PC-3 (cell line): ENCODE measurements at regions not wholly inside any gene's neighbourhood (a gene's known extent, or its start where the extent isn't known, plus 50 kb on each side); places are given as distances from the start of the nearest gene placed in this dataset.

Source experiments
- ATAC-seq: fragments of 200-7000 bp; cut with Tn5 transposase; 2 replicates; pipeline ENCODE4 v1.9.1; 2020; ENCODE audit warnings: mild to moderate bottlenecking, moderate library complexity
- BruUV-seq: library from RNA; stranded (reverse); fragments of 400-500 nt; replicated peaks from 2 replicates; lab custom pipeline; 2021; lab: Mats Ljungman, UMichigan
- CTCF ChIA-PET: fragments of 300-600 bp; sonication (Branson Sonifier 250); formaldehyde crosslinking; loops from one replicate; lab custom pipeline; 2022; ENCODE audit warnings: antibody characterized with exemption; lab: Charles Lee
- POLR2A ChIA-PET: fragments of 300-600 bp; sonication (Branson Sonifier 250); formaldehyde crosslinking; loops from one replicate; lab custom pipeline; 2022; ENCODE audit warnings: antibody characterized with exemption; ENCODE audit not compliant: unreplicated experiment; lab: Charles Lee
- DNase-seq: peaks from one replicate; pipeline ENCODE4 v3.0.0-alpha.2; 2015
- H2AFZ ChIP-seq: fragments of 300-600 bp; sonication (generic); 2 replicates; pipeline ENCODE4 v1.6.0; 2016; ENCODE audit warnings: antibody characterized with exemption, low read length
- H3F3A ChIP-seq: fragments of 300-600 bp; sonication (generic); one replicate; pipeline ENCODE4 v1.6.0; 2017; ENCODE audit warnings: antibody characterized with exemption, low read length, control low read depth, mild to moderate bottlenecking; ENCODE audit not compliant: unreplicated experiment
- H3K27ac ChIP-seq: fragments of 300-600 bp; sonication (generic); 2 replicates; pipeline ENCODE4 v1.5.1; 2016; ENCODE audit warnings: mild to moderate bottlenecking, low read length
- H3K27me3 ChIP-seq: fragments of 300-600 bp; sonication (generic); 2 replicates; pipeline ENCODE4 v1.6.1; 2016; ENCODE audit warnings: low read length, mixed read lengths
- H3K36me3 ChIP-seq: fragments of 300-600 bp; sonication (generic); 2 replicates; pipeline ENCODE4 v1.6.1; 2016; ENCODE audit warnings: low read depth, mixed run types, low read length, mixed read lengths
- H3K4me1 ChIP-seq: fragments of 300-600 bp; sonication (generic); 2 replicates; pipeline ENCODE4 v1.5.1; 2016; ENCODE audit warnings: low read length; ENCODE audit not compliant: insufficient read depth
- H3K4me2 ChIP-seq: fragments of 300-600 bp; sonication (generic); 2 replicates; pipeline ENCODE4 v1.6.0; 2016; ENCODE audit warnings: low read length
- H3K4me3 ChIP-seq: fragments of 300-600 bp; sonication (generic); 2 replicates; pipeline ENCODE4 v1.5.1; 2016; ENCODE audit warnings: mild to moderate bottlenecking, low read length, mixed read lengths
- H3K79me2 ChIP-seq: fragments of 300-600 bp; sonication (generic); 2 replicates; pipeline ENCODE4 v1.6.1; 2017; ENCODE audit warnings: low read length, mixed read lengths
- H3K9ac ChIP-seq: fragments of 300-600 bp; sonication (generic); 2 replicates; pipeline ENCODE4 v1.6.0; 2016; ENCODE audit warnings: mild to moderate bottlenecking, low read length
- H3K9me2 ChIP-seq: fragments of 300-600 bp; sonication (generic); replicated peaks from 2 replicates; pipeline ENCODE4 v1.6.1; 2016; ENCODE audit warnings: mixed run types, low read length, mixed read lengths
- H3K9me3 ChIP-seq: fragments of 300-600 bp; sonication (generic); 2 replicates; pipeline ENCODE4 v1.6.1; 2016; ENCODE audit warnings: low read length, mixed read lengths
- H4K20me1 ChIP-seq: fragments of 300-600 bp; sonication (generic); 2 replicates; pipeline ENCODE4 v1.6.1; 2016; ENCODE audit warnings: low read length, mixed read lengths
- CTCF ChIP-seq: fragments of 300-600 bp; sonication (generic); conservative IDR thresholded peaks from 2 replicates; pipeline ENCODE4 v1.5.1; 2017; ENCODE audit warnings: antibody characterized with exemption, low read depth, mild to moderate bottlenecking, low read length
- EZH2 ChIP-seq: fragments of 300-600 bp; sonication (generic); IDR thresholded peaks from one replicate; pipeline ENCODE4 v1.6.1; 2017; ENCODE audit warnings: antibody characterized with exemption, mild to moderate bottlenecking, low read length; ENCODE audit not compliant: unreplicated experiment
- EZH2phosphoT487 ChIP-seq: fragments of 300-600 bp; sonication (generic); IDR thresholded peaks from 2 replicates; pipeline ENCODE4 v1.6.1; 2018; ENCODE audit warnings: mild to moderate bottlenecking, antibody characterized with exemption, low read length, borderline replicate concordance
- intact Hi-C: fragments of 100-400 bp; cut with micrococcal nuclease; formaldehyde crosslinking; loops from 2 replicates; pipeline ENCODE4 v1.9.0; 2023

GRCh38 chr10:121309164-121309563 is 289.1 kb downstream of the FGFR2 start:
- ChIA-PET POLR2A (no interaction called here), CTCF (no interaction called here)
- no peaks in the 10 kb centered on the region for H3K36me3 ChIP-seq
- TF ChIP-seq EZH2phosphoT487, result no peak
- TF ChIP-seq CTCF, result no peak
- no peak for TF ChIP-seq EZH2
- no peak overlapping the region for H3K4me3 ChIP-seq
- no peaks in the 10 kb centered on the region for H3K4me1 ChIP-seq
- no peaks in the 10 kb centered on the region for H4K20me1 ChIP-seq
- H3K9me2 ChIP-seq, result no peaks in the 10 kb centered on the region
- no peak overlapping the region for H2AFZ ChIP-seq
- intact Hi-C loops, result no loop called here
- no peak overlapping the region for H3K27ac ChIP-seq
- no peaks in the 10 kb centered on the region for H3K79me2 ChIP-seq
- H3F3A ChIP-seq, result no peaks in the 10 kb centered on the region
- no peaks in the 10 kb centered on the region for H3K9me3 ChIP-seq
- H3K4me2 ChIP-seq, result no peak overlapping the region
- DNase-seq (peak; percentile 2), ATAC-seq (no peak)
- peaks cover 21% of the 10 kb centered on the region for H3K27me3 ChIP-seq
- H3K9ac ChIP-seq, result no peak overlapping the region
- no TSS peak for BruUV-seq

GRCh38 chr10:121310151-121310711 is 288.0 kb downstream of the FGFR2 start:
- Histone ChIP-seq H3K9me3 (no peaks in the 10 kb centered on the region), H3K4me3 (no peak overlapping the region), H3F3A (no peaks in the 10 kb centered on the region), H3K36me3 (no peaks in the 10 kb centered on the region), H3K27ac (no peak overlapping the region), H3K9ac (no peak overlapping the region), H3K9me2 (no peaks in the 10 kb centered on the region), H3K27me3 (peaks cover 11% of the 10 kb centered on the region; the same call in 1 of the 2 replicates), H3K4me1 (no peaks in the 10 kb centered on the region), H4K20me1 (no peaks in the 10 kb centered on the region), H2AFZ (no peak overlapping the region), H3K79me2 (no peaks in the 10 kb centered on the region), H3K4me2 (no peak overlapping the region)
- intact Hi-C loops, result no loop called here
- DNase-seq (no peak), ATAC-seq (no peak)
- ChIA-PET CTCF (no interaction called here), POLR2A (no interaction called here)
- no TSS peak for BruUV-seq
- TF ChIP-seq CTCF, result no peak

- ChIA-PET POLR2A (no interaction called here), CTCF (no interaction called here)
- Histone ChIP-seq H3K27me3 (peaks cover 5% of the 10 kb centered on the region; the same call in 1 of the 2 replicates), H3K4me3 (no peak overlapping the region), H3K9me3 (no peaks in the 10 kb centered on the region), H4K20me1 (no peaks in the 10 kb centered on the region), H3K4me1 (no peaks in the 10 kb centered on the region), H3K36me3 (no peaks in the 10 kb centered on the region), H3K4me2 (no peak overlapping the region), H3K9me2 (no peaks in the 10 kb centered on the region), H2AFZ (no peak overlapping the region), H3F3A (no peaks in the 10 kb centered on the region), H3K27ac (no peak overlapping the region), H3K79me2 (no peaks in the 10 kb centered on the region), H3K9ac (no peak overlapping the region)
- TF ChIP-seq CTCF, result no peak
- TF ChIP-seq EZH2, result no peak
- no peak for TF ChIP-seq EZH2phosphoT487
- no TSS peak for BruUV-seq
- intact Hi-C loops, result no loop called here
- DNase-seq (no peak), ATAC-seq (no peak)
These were observed 286.3 kb downstream of the FGFR2 start for GRCh38 chr10:121311812-121312443.
